Colonic mucosa (tissue), 4 donors: ENCODE measurements at regions not wholly inside any gene's neighbourhood (a gene's known extent, or its start where the extent isn't known, plus 50 kb on each side); places are given as distances from the start of the nearest gene placed in this dataset.

Source experiments
- DNase-seq: peaks from one replicate; pipeline ENCODE4 v3.0.0-alpha.2; 2020
- H3K27ac ChIP-seq: fragments of 200-600 bp; one replicate; pipeline ENCODE4 v1.8.0; 2021
- H3K27me3 ChIP-seq: fragments of 200-600 bp; one replicate; pipeline ENCODE4 v1.8.0; 2021
- H3K36me3 ChIP-seq: fragments of 200-600 bp; one replicate; pipeline ENCODE4 v1.8.0; 2021
- H3K4me1 ChIP-seq: fragments of 200-600 bp; one replicate; pipeline ENCODE4 v1.8.0; 2021; ENCODE audit warnings: mild to moderate bottlenecking
- H3K4me3 ChIP-seq: fragments of 200-600 bp; one replicate; pipeline ENCODE4 v1.8.0; 2021
- H3K9ac ChIP-seq, 2 donors: one replicate each; pipeline ENCODE4 v1.7.0; 2013; ENCODE audit warnings: control low read depth in 2 of 2, low read depth in 2 of 2, low read length in 2 of 2
- H3K9me3 ChIP-seq: fragments of 200-600 bp; one replicate; pipeline ENCODE4 v1.8.0; 2021
- intact Hi-C: fragments of 100-400 bp; cut with DNase I; formaldehyde crosslinking; loops from one replicate; pipeline ENCODE4 v1.14.1; 2022
- TF ChIP-seq, protein P1 (sequence below): fragments of 200-600 bp; IDR thresholded peaks from one replicate; pipeline ENCODE4 v1.8.0; 2022; ENCODE audit warnings: antibody characterized with exemption, mild to moderate bottlenecking
- donor health status: healthy.
- donor health status: DM: no; HTN: no; CAD: no.
- donor health status: DM: no; HTN: no; CAD: no.

DNA sequence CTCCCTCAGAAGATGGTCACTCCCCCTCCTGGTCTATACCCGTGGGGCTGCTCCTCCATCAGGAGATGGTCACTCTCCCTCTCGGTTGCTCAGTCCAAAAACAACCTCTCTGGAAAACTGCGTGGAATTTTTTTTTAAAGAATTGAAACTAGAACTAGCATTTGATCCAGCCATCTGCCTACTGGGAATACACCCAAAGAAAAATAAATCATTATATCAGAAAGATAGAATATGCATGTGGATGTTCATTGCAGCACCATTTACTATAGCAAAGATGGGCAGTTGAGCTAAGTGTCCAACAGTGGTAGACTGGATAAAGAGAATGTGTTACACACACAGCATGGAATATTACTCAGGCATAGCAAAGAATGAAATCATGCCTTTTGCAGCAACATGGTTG is 75.7 kb upstream of the B3GAT1 start:
- Histone ChIP-seq H3K36me3 (no peaks in the 10 kb centered on the region), H3K4me1 (no peaks in the 10 kb centered on the region), H3K27ac (no peak overlapping the region), H3K9ac (no peak overlapping the region), H3K9me3 (no peaks in the 10 kb centered on the region), H3K4me3 (no peak overlapping the region), H3K27me3 (no peaks in the 10 kb centered on the region)
- intact Hi-C loops, result no loop called here
- no peak for DNase-seq
- TF ChIP-seq, protein P1, sequence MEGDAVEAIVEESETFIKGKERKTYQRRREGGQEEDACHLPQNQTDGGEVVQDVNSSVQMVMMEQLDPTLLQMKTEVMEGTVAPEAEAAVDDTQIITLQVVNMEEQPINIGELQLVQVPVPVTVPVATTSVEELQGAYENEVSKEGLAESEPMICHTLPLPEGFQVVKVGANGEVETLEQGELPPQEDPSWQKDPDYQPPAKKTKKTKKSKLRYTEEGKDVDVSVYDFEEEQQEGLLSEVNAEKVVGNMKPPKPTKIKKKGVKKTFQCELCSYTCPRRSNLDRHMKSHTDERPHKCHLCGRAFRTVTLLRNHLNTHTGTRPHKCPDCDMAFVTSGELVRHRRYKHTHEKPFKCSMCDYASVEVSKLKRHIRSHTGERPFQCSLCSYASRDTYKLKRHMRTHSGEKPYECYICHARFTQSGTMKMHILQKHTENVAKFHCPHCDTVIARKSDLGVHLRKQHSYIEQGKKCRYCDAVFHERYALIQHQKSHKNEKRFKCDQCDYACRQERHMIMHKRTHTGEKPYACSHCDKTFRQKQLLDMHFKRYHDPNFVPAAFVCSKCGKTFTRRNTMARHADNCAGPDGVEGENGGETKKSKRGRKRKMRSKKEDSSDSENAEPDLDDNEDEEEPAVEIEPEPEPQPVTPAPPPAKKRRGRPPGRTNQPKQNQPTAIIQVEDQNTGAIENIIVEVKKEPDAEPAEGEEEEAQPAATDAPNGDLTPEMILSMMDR, result no peak

- Histone ChIP-seq H3K4me3 (no peak overlapping the region), H3K27ac (no peak overlapping the region), H3K27me3 (no peaks in the 10 kb centered on the region), H3K9ac (no peak overlapping the region), H3K4me1 (no peaks in the 10 kb centered on the region), H3K9me3 (no peaks in the 10 kb centered on the region), H3K36me3 (no peaks in the 10 kb centered on the region)
- DNase-seq, result no peak
- TF ChIP-seq, protein P1, result no peak
- intact Hi-C loops, result no loop called here
Observed at GRCh38 chr11:134486704-134487103, 74.7 kb upstream of the B3GAT1 start.

GRCh38 chr11:134486106-134486505 is 74.1 kb upstream of the B3GAT1 start:
- no peaks in the 10 kb centered on the region for H3K4me1 ChIP-seq
- no peaks in the 10 kb centered on the region for H3K36me3 ChIP-seq
- H3K4me3 ChIP-seq, result no peak overlapping the region
- intact Hi-C loops, result no loop called here
- no peaks in the 10 kb centered on the region for H3K9me3 ChIP-seq
- DNase-seq, result no peak
- TF ChIP-seq, protein P1, result no peak
- H3K27me3 ChIP-seq, result no peaks in the 10 kb centered on the region
- H3K27ac ChIP-seq, result no peak overlapping the region
- H3K9ac ChIP-seq, result no peak overlapping the region

DNA sequence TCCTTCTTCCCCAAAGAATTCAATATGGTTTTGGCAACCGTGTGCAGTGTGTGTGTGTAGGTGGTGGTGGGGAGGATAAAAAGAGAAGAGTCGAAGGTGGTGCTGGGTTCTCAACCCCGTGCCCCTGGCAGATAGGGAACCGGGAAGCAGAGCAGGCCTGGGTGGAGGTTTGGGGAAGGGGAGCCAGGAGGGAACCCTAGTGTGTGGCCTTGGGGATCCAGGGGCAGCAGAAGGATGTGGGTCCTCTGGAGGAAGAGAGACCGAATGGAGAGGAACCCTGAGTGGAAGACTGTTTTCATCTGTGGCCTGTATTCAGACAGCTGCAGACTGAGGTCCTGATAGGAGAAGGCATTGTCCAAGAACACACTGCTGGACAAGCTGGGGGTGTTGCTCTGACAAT is 73.3 kb upstream of the B3GAT1 start:
- no peak overlapping the region for H3K27ac ChIP-seq
- TF ChIP-seq, protein P1, result no peak
- DNase-seq, result no peak
- H3K9ac ChIP-seq, result no peak overlapping the region
- no peaks in the 10 kb centered on the region for H3K27me3 ChIP-seq
- intact Hi-C loops, result no loop called here
- no peaks in the 10 kb centered on the region for H3K36me3 ChIP-seq
- no peak overlapping the region for H3K4me3 ChIP-seq
- H3K4me1 ChIP-seq, result no peaks in the 10 kb centered on the region
- no peaks in the 10 kb centered on the region for H3K9me3 ChIP-seq

- Histone ChIP-seq H3K4me3 (no peak overlapping the region), H3K4me1 (no peaks in the 10 kb centered on the region), H3K36me3 (no peaks in the 10 kb centered on the region), H3K27ac (no peak overlapping the region), H3K9me3 (no peaks in the 10 kb centered on the region), H3K9ac (no peak overlapping the region), H3K27me3 (no peaks in the 10 kb centered on the region)
- DNase-seq, result no peak
- intact Hi-C loops, result no loop called here
- TF ChIP-seq, protein P1, result no peak
Observed at GRCh38 chr11:134483857-134484256, 71.8 kb upstream of the B3GAT1 start.

DNA sequence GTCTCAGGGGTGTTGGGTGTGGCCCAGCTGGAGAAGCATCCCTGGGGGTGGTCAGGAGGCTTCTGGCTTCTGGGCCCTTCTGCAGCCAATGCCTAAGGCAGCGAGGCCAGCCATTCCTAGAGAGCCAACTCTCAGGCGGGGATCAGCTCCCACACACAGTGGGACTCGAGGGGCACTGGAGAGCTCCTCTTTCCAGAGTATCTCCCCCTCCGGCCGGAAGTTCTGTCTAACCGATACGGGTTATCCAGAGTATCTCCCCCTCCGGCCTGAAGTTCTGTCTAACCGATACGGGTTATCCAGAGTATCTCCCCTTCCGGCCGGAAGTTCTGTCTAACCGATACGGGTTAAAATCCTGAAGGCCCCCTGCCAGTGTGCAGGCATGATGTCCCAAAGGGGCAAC is 71.2 kb upstream of the B3GAT1 start:
- no peak overlapping the region for H3K4me3 ChIP-seq
- H3K9ac ChIP-seq, result no peak overlapping the region
- TF ChIP-seq, protein P1, result no peak
- no peaks in the 10 kb centered on the region for H3K27me3 ChIP-seq
- no peak overlapping the region for H3K27ac ChIP-seq
- H3K4me1 ChIP-seq, result no peaks in the 10 kb centered on the region
- H3K9me3 ChIP-seq, result no peaks in the 10 kb centered on the region
- no peak for DNase-seq
- H3K36me3 ChIP-seq, result no peaks in the 10 kb centered on the region
- intact Hi-C loops, result no loop called here
